22Rv1 (cell line): ENCODE measurements at regions not wholly inside any gene's neighbourhood (a gene's known extent, or its start where the extent isn't known, plus 50 kb on each side); places are given as distances from the start of the nearest gene placed in this dataset.

Experiments used
- H3K27ac ChIP-seq: fragments of 450-650 bp; 2 replicates; pipeline ENCODE4 v1.5.1; 2017
- ZFX ChIP-seq: fragments of 450-650 bp; IDR thresholded peaks from 2 replicates; pipeline ENCODE4 v1.6.1; 2017; ENCODE audit warnings: antibody characterized with exemption, borderline replicate concordance
- TF ChIP-seq, protein P1 (sequence below): fragments of 450-650 bp; IDR thresholded peaks from 2 replicates; pipeline ENCODE4 v1.5.1; 2017; ENCODE audit warnings: mild to moderate bottlenecking

DNA sequence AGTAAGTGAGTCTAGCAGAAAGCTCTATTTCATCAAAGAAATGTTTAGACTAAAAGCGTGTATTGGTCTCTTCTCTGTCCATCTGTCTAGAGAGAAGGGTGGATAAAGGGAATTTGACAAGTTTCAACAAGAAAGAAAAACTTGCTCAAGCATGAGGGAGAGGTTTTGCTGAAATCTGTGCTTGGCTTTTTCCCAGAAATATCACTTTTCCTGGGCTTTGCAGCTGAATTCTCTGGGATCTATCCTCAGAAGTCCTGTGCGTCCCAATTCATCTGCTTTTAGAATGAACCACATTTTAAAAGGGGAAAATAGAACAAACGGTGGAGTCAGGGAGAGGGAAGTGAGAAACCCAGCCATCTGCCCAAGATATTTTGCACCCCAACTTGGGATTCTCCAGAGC, 59.6 kb upstream of the CELF2 start:
- no peak overlapping the region for H3K27ac ChIP-seq
- TF ChIP-seq, protein P1, sequence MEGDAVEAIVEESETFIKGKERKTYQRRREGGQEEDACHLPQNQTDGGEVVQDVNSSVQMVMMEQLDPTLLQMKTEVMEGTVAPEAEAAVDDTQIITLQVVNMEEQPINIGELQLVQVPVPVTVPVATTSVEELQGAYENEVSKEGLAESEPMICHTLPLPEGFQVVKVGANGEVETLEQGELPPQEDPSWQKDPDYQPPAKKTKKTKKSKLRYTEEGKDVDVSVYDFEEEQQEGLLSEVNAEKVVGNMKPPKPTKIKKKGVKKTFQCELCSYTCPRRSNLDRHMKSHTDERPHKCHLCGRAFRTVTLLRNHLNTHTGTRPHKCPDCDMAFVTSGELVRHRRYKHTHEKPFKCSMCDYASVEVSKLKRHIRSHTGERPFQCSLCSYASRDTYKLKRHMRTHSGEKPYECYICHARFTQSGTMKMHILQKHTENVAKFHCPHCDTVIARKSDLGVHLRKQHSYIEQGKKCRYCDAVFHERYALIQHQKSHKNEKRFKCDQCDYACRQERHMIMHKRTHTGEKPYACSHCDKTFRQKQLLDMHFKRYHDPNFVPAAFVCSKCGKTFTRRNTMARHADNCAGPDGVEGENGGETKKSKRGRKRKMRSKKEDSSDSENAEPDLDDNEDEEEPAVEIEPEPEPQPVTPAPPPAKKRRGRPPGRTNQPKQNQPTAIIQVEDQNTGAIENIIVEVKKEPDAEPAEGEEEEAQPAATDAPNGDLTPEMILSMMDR: no peak
- TF ChIP-seq ZFX: no peak

DNA sequence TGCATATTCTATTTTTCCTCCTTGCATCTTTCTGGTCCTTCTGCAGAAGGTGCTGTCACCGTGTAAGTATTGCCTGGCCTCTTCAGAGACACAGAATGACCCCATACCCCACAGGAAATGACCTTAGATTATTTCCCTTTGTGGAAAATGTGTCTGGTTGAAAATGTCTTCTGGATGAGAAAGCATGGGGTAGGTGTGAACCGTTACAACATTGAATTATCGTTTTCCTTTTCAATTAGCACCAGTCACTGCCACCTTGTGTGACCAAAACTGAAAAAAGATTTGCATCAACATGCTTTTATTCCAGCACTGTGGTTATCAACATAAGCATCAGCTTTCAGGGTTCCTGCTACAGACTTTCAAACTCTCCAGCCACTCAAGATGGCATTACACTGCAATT, 58.0 kb upstream of the CELF2 start:
- H3K27ac ChIP-seq: no peak overlapping the region
- TF ChIP-seq, protein P1: no peak
- no peak for TF ChIP-seq ZFX

DNA sequence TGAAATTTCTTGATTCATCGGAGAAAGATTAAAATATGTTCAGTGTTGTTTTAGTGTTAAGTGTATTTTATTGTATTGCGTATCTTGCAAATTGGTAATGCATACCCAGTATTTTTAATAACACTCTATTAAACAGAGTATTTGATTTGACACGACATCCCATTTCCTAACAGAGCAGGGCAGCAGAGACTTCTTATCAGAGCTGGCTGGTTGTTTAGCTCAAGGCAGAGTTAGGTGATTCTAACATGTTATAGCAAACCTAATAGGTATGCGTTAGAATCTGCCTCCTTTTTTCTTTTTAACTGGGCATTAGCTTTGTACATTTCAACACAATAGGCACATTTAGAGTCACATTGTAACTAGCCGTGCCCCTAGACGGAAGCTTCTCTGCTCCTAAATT, 57.1 kb upstream of the CELF2 start:
- TF ChIP-seq ZFX: no peak
- TF ChIP-seq, protein P1: no peak

DNA sequence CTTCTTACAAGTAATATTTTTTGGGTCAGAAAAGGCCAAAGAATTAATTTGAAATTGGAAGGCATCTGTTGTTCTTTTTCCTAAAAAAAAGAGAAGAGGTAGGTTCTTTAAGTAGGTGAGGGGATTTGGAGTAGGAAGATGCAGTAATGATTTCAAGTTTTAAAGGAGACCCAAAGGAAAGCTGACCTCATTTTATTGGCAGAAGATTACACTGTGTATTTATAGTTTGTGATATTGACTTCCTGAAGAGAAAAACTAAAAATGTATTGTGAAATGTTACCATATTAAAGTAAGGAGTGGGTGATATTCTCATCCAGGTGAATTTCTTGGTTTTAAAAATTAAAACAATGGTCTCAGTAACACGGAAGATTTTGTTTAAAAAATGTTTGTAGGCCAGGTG, 56.6 kb upstream of the CELF2 start:
- no peak overlapping the region for H3K27ac ChIP-seq
- no peak for TF ChIP-seq ZFX
- TF ChIP-seq, protein P1: no peak

More for the DNA sequence above, 57.1 kb upstream of the CELF2 start:
- no peak overlapping the region for H3K27ac ChIP-seq

DNA sequence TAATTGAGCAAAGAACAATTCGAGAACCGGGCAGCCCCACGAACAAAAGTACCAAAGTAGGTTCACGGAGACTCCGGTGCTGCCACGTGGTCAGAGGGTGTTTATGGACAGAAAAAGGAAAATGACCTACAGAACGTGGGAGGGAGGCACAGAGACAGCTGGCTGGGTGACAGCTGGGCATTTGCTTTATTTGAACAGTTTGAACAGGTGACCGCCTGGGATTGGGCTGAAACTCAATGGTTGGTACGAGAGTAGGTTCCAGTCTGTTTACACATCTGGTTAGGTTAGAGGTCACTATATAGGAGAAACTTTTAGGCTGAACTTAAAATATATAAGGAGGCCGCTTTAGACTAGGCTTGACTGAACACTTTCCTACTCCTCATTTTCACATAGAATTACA, 50.6 kb upstream of the CELF2 start:
- H3K27ac ChIP-seq: no peak overlapping the region
- TF ChIP-seq, protein P1: no peak
- TF ChIP-seq ZFX: no peak

DNA sequence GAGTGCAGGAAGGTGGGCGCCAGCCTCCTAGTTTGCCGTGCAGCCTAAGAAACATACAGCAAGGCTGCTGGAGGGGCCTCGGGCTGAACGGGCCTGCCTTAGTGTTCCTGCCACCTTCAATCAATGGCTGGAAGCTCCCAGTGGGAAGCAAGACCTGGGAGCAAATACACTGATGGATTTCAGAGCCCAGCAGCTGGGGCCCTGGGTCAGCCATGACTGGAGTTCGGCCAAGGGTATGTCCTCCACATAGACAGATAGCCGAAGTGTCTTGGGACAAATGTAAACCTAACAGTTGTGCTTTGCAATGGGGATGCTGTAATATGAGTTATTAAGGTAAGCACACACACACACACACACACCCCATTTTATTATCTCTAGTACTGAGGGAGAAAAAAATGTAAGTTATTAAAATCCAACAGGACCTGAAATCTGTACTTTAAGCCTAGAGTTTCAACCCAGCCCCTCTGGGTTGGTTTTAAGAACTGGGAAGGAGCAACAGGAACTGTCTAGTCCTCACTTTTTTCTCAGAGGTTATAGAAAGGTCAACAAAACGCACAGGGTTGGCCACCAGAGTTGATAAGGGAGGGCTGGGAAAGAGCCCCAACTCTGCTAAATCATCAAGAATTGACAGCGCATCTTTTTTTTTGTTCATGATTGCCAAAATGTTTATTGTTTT, 50.0 kb upstream of the CELF2 start:
- no peak for TF ChIP-seq ZFX
- TF ChIP-seq, protein P1: no peak

More for the DNA sequence above, 50.0 kb upstream of the CELF2 start:
- H3K27ac ChIP-seq: no peak overlapping the region
